Breast epithelium (tissue), 3 donors: ENCODE measurements at regions not wholly inside any gene's neighbourhood (a gene's known extent, or its start where the extent isn't known, plus 50 kb on each side); places are given as distances from the start of the nearest gene placed in this dataset.

Experiments
- CTCF ChIP-seq, 3 donors: fragments of 450-650 bp; IDR thresholded peaks; one replicate each; pipeline ENCODE4 v1.5.1; 2016 to 2017; ENCODE audit warnings: antibody characterized with exemption in 3 of 3, mild to moderate bottlenecking in 3 of 3, moderate library complexity in 3 of 3
- POLR2A ChIP-seq: fragments of 450-650 bp; IDR thresholded peaks from one replicate; pipeline ENCODE4 v1.6.1; 2016; ENCODE audit warnings: antibody characterized with exemption, mild to moderate bottlenecking, moderate library complexity
- POLR2AphosphoS5 ChIP-seq, 3 donors: sonication (generic); formaldehyde crosslinking; IDR thresholded peaks; one replicate each; pipeline ENCODE4 v1.6.1; 2017; ENCODE audit warnings: antibody characterized with exemption in 3 of 3

GRCh38 chr2:118557791-118558190, 289.7 kb downstream of the EN1 start:
- TF ChIP-seq CTCF (IDR thresholded peaks at IDR 0.05) = no peak
- TF ChIP-seq POLR2AphosphoS5 (IDR thresholded peaks at IDR 0.05) = no peak
- TF ChIP-seq POLR2A = no peak
